HepG2 (cell line): ENCODE measurements at regions not wholly inside any gene's neighbourhood (a gene's known extent, or its start where the extent isn't known, plus 50 kb on each side); places are given as distances from the start of the nearest gene placed in this dataset.

Experiments used
- ATAC-seq: fragments of 200-7000 bp; cut with Tn5 transposase; 3 replicates; pipeline ENCODE4 v1.9.1; 2020; ENCODE audit warnings: mild to moderate bottlenecking, moderate library complexity
- BruUV-seq: library from RNA; stranded (reverse); fragments of 400-500 nt; replicated peaks from 2 replicates; lab custom pipeline; 2021; lab: Mats Ljungman, UMichigan
- CTCF ChIA-PET: fragments of 300-600 bp; formaldehyde crosslinking; extraction: SDS; loops from one replicate; lab custom pipeline; 2021; ENCODE audit warnings: low total read pairs, inconsistent platforms, low intra/inter-chr PET ratio; lab: Yijun Ruan, JAX
- POLR2A ChIA-PET: fragments of 350-600 bp; sonication (Branson Sonifier 250); formaldehyde crosslinking; loops from one replicate; lab custom pipeline; 2020; ENCODE audit warnings: antibody characterized with exemption, inconsistent platforms; lab: Yijun Ruan, JAX
- DNase-seq: peaks from one replicate; pipeline ENCODE4 v3.0.0-alpha.2; 2015; ENCODE audit warnings: low spot score
- FAIRE-seq: peaks from 3 replicates; lab custom pipeline; 2011; peaks lifted over from hg19 to GRCh38; lab: Jason Lieb, UNC
- H2AFZ ChIP-seq: one replicate; pipeline ENCODE4 v1.6.1; 2011; ENCODE audit warnings: low read length, inconsistent platforms
- H3K27ac ChIP-seq: fragments of 300-600 bp; 3 replicates; pipeline ENCODE4 v1.8.0; 2011; ENCODE audit warnings: mixed run types, mild to moderate bottlenecking, mixed read lengths, low read length, inconsistent platforms; ENCODE audit not compliant: insufficient read depth; ENCODE audit errors: extremely low read length
- H3K27me3 ChIP-seq, 2 experiments: fragments of 200-600 bp in 1 of 2; 2 replicates in 1 of 2; 3 replicates in 1 of 2; pipeline versions ENCODE4 v1.6.0 to v1.8.0; 2011; ENCODE audit warnings: low read length in 2 of 2, mild to moderate bottlenecking in 2 of 2, moderate library complexity in 2 of 2, inconsistent platforms in 1 of 2; ENCODE audit not compliant: insufficient read depth in 2 of 2, control insufficient read depth in 1 of 2
- H3K36me3 ChIP-seq, 2 experiments: fragments of 200-600 bp in 1 of 2; replicated peaks in 1 of 2; 2 replicates in 1 of 2; 3 replicates in 1 of 2; pipeline versions ENCODE4 v1.5.1 to v1.8.0; 2011; ENCODE audit warnings: low read length in 2 of 2, inconsistent platforms in 1 of 2; ENCODE audit not compliant: insufficient read depth in 2 of 2, control insufficient read depth in 1 of 2
- H3K4me1 ChIP-seq: 2 replicates; pipeline ENCODE4 v1.5.1; 2012; ENCODE audit warnings: low read length, inconsistent platforms; ENCODE audit not compliant: insufficient read depth
- H3K4me2 ChIP-seq: 2 replicates; pipeline ENCODE4 v1.6.0; 2011; ENCODE audit warnings: low read depth, low read length, inconsistent platforms
- H3K4me3 ChIP-seq, 3 experiments: fragments of 200-600 bp in 1 of 3; sonication (generic), shearing (Covaris generic) in 1 of 3; replicated peaks in 1 of 3; 2 replicates each; pipeline ENCODE4 v1.5.1; 2011 to 2016; ENCODE audit warnings: low read length in 3 of 3, inconsistent platforms in 2 of 3, low read depth in 2 of 3, mild to moderate bottlenecking in 2 of 3, control low read depth in 1 of 3, mixed read lengths in 1 of 3; ENCODE audit not compliant: insufficient read depth in 1 of 3
- H3K79me2 ChIP-seq: one replicate; pipeline ENCODE4 v1.6.1; 2011; ENCODE audit warnings: low read length, inconsistent platforms; ENCODE audit not compliant: insufficient read depth
- H3K9ac ChIP-seq: 2 replicates; pipeline ENCODE4 v1.6.0; 2011; ENCODE audit warnings: mild to moderate bottlenecking, low read depth, low read length, inconsistent platforms; ENCODE audit not compliant: insufficient read depth
- H3K9me3 ChIP-seq: 2 replicates; pipeline ENCODE4 v1.5.1; 2012; ENCODE audit warnings: mild to moderate bottlenecking, low read length
- H4K20me1 ChIP-seq: 2 replicates; pipeline ENCODE4 v1.6.0; 2011; ENCODE audit warnings: inconsistent platforms, mild to moderate bottlenecking, low read length, moderate library complexity; ENCODE audit not compliant: insufficient read depth
- BRD4 ChIP-seq: sonication (generic); formaldehyde crosslinking; IDR thresholded peaks from 2 replicates; pipeline ENCODE4 v1.4.0; 2020; ENCODE audit warnings: missing genetic modification reagents
- ELF3 ChIP-seq: IDR thresholded peaks from 2 replicates; pipeline ENCODE4 v1.6.1; 2016; ENCODE audit warnings: missing genetic modification reagents, missing compliant biosample characterization
- HNRNPUL1 ChIP-seq: fragments of 200-400 bp; formaldehyde crosslinking; IDR thresholded peaks from 2 replicates; pipeline ENCODE4 v1.6.1; 2017; ENCODE audit warnings: low read depth, mild to moderate bottlenecking, low read length, moderate library complexity
- MED1 ChIP-seq: sonication (generic); formaldehyde crosslinking; IDR thresholded peaks from 2 replicates; pipeline ENCODE4 v1.4.0; 2020; ENCODE audit warnings: missing genetic modification reagents
- MTA1 ChIP-seq: sonication (generic); formaldehyde crosslinking; IDR thresholded peaks from 2 replicates; pipeline ENCODE4 v1.4.0; 2020; ENCODE audit warnings: missing genetic modification reagents, mild to moderate bottlenecking, borderline replicate concordance
- MXD1 ChIP-seq: sonication (generic); formaldehyde crosslinking; IDR thresholded peaks from 2 replicates; pipeline ENCODE4 v1.4.0; 2020; ENCODE audit warnings: mild to moderate bottlenecking, missing genetic modification reagents
- NFIC ChIP-seq: IDR thresholded peaks from 2 replicates; pipeline ENCODE4 v1.6.1; 2012; ENCODE audit warnings: mild to moderate bottlenecking, low read length, inconsistent platforms
- RNF2 ChIP-seq: fragments of 450-650 bp; conservative IDR thresholded peaks from 2 replicates; pipeline ENCODE4 v1.6.1; 2016; ENCODE audit warnings: low read depth
- SP5 ChIP-seq: IDR thresholded peaks from 2 replicates; pipeline ENCODE4 v1.6.1; 2016; ENCODE audit warnings: low read depth, borderline replicate concordance
- TAF15 ChIP-seq: fragments of 200-400 bp; formaldehyde crosslinking; IDR thresholded peaks from one replicate; pipeline ENCODE4 v1.6.1; 2018; ENCODE audit warnings: mild to moderate bottlenecking, low read depth, low read length; ENCODE audit not compliant: poor library complexity, severe bottlenecking
- ZFP36L2 ChIP-seq: sonication (generic); formaldehyde crosslinking; IDR thresholded peaks from 2 replicates; pipeline ENCODE4 v1.4.0; 2020; ENCODE audit warnings: missing genetic modification reagents
- ZNF276 ChIP-seq: sonication (generic); formaldehyde crosslinking; IDR thresholded peaks from 2 replicates; pipeline ENCODE4 v1.4.0; 2020; ENCODE audit warnings: mild to moderate bottlenecking, low read depth, missing genetic modification reagents
- ZNF354B ChIP-seq: sonication (generic); formaldehyde crosslinking; IDR thresholded peaks from 2 replicates; pipeline ENCODE4 v1.8.0; 2022; ENCODE audit warnings: mild to moderate bottlenecking, missing genetic modification reagents
- ZNF496 ChIP-seq: sonication (generic); formaldehyde crosslinking; IDR thresholded peaks from 2 replicates; pipeline ENCODE4 v1.8.1; 2023; ENCODE audit warnings: mild to moderate bottlenecking, moderate library complexity, missing genetic modification reagents; ENCODE audit not compliant: insufficient replicate concordance
- ZNF737 ChIP-seq: sonication (generic); formaldehyde crosslinking; IDR thresholded peaks from 2 replicates; pipeline ENCODE4 v1.5.0; 2020; ENCODE audit warnings: missing genetic modification reagents, mild to moderate bottlenecking, borderline replicate concordance
- ZNF816 ChIP-seq: sonication (generic); formaldehyde crosslinking; IDR thresholded peaks from 2 replicates; pipeline ENCODE4 v1.8.0; 2022; ENCODE audit warnings: missing genetic modification reagents, mild to moderate bottlenecking, borderline replicate concordance
- WGBS: methylation state at CpG from one replicate; pipeline ENCODE4 v1.1.6; 2017; ENCODE audit warnings: low lambda C conversion rate; 5-methylcytosine and 5-hydroxymethylcytosine counted together
- in situ Hi-C: cut with HindIII; loops from 2 replicates; pipeline ENCODE4 v1.10.0; 2017; ENCODE audit warnings: low pct_unique_long_range_greater_than_20kb; ENCODE audit not compliant: extremely low pct_ligation_motif_present
- intact Hi-C: fragments of 100-400 bp; cut with micrococcal nuclease; formaldehyde crosslinking; loops from one replicate; pipeline ENCODE4 v1.10.0; 2022; ENCODE audit not compliant: unreplicated experiment

GRCh38 chr5:13470263-13470662 lies 474.2 kb downstream of the DNAH5 start:
- intact Hi-C loops (no loop called here), in situ Hi-C loops (no loop called here)
- no peaks in the 10 kb centered on the region for H3K27me3 ChIP-seq
- no peak for DNase-seq
- ChIA-PET CTCF (no interaction called here), POLR2A (no interaction called here)
- ATAC-seq, result no peak
- H3K9ac ChIP-seq, result no peak overlapping the region
- no peak for FAIRE-seq
- no peak overlapping the region for H3K27ac ChIP-seq
- no peak overlapping the region for H3K4me2 ChIP-seq
- no peaks in the 10 kb centered on the region for H4K20me1 ChIP-seq
- peaks cover 9% of the 10 kb centered on the region for H3K9me3 ChIP-seq
- no peaks in the 10 kb centered on the region for H3K4me1 ChIP-seq
- H3K79me2 ChIP-seq, result no peaks in the 10 kb centered on the region
- no peak overlapping the region for H3K4me3 ChIP-seq
- TF ChIP-seq ELF3 (CRISPR knock-in tag) (no peak), HNRNPUL1 (no peak), MED1 (CRISPR knock-in tag) (no peak), ZNF496 (CRISPR knock-in tag) (no peak), ZNF276 (CRISPR knock-in tag) (no peak), NFIC (no peak), RNF2 (no peak)
- no peak overlapping the region for H2AFZ ChIP-seq
- H3K36me3 ChIP-seq, result no peaks in the 10 kb centered on the region
- BruUV-seq, result no TSS peak

- H3K4me1 ChIP-seq, result no peaks in the 10 kb centered on the region
- no peak overlapping the region for H2AFZ ChIP-seq
- no peak overlapping the region for H3K4me2 ChIP-seq
- H4K20me1 ChIP-seq, result no peaks in the 10 kb centered on the region
- peaks cover 19% of the 10 kb centered on the region for H3K9me3 ChIP-seq
- intact Hi-C loops, result no loop called here
- DNase-seq (no peak), FAIRE-seq (no peak), ATAC-seq (no peak)
- ChIA-PET CTCF (no interaction called here), POLR2A (no interaction called here)
- no peak overlapping the region for H3K4me3 ChIP-seq
- BruUV-seq, result no TSS peak
- 21% methylated on average over 2 of the region's 2 CpGs for WGBS
- H3K9ac ChIP-seq, result no peak overlapping the region
- H3K27ac ChIP-seq, result no peak overlapping the region
- H3K36me3 ChIP-seq, result no peaks in the 10 kb centered on the region
- in situ Hi-C loops, result no loop called here
- no peaks in the 10 kb centered on the region for H3K27me3 ChIP-seq
- H3K79me2 ChIP-seq, result no peaks in the 10 kb centered on the region
- TF ChIP-seq ZNF354B (CRISPR knock-in tag), result no peak
- TF ChIP-seq MTA1 (CRISPR knock-in tag), result no peak
- TF ChIP-seq TAF15, result no peak
- no peak for TF ChIP-seq ZFP36L2
- no peak for TF ChIP-seq ZNF816 (CRISPR knock-in tag)
- no peak for TF ChIP-seq ZNF737 (CRISPR knock-in tag)
- TF ChIP-seq BRD4, result no peak
- TF ChIP-seq MXD1 (CRISPR knock-in tag), result no peak
- no peak for TF ChIP-seq SP5 (CRISPR knock-in tag)
Measured at GRCh38 chr5:13464532-13465193, 479.8 kb downstream of the DNAH5 start.
